GM19240 (cell line): ENCODE measurements at regions not wholly inside any gene's neighbourhood (a gene's known extent, or its start where the extent isn't known, plus 50 kb on each side); places are given as distances from the start of the nearest gene placed in this dataset.
"Not testable (repeated sequence)": the region's sequence is repeated elsewhere in the genome, so short reads cannot be mapped to it uniquely, and the experiment has no call there.

ENCODE experiments used
- DNase-seq: peaks from one replicate; pipeline ENCODE4 v3.0.0; 2011; ENCODE audit warnings: low spot score; ENCODE audit not compliant: insufficient read length

GRCh38 chr1:65527190-65527589 lies 106.7 kb downstream of the LEPR start:
- DNase-seq: no peak

GRCh38 chr1:65527707-65528503 lies 107.4 kb downstream of the LEPR start:
- no peak for DNase-seq

GRCh38 chr1:65531972-65532570 lies 111.6 kb downstream of the LEPR start:
- no peak for DNase-seq

- DNase-seq: no peak
Observed at GRCh38 chr1:65535981-65536380, 115.5 kb downstream of the LEPR start.

- no peak for DNase-seq
Observed at GRCh38 chr1:65538086-65538485, 117.6 kb downstream of the LEPR start.

- DNase-seq: no peak
Observed at GRCh38 chr1:65538664-65539063, 118.2 kb downstream of the LEPR start.

GRCh38 chr1:65539266-65540131 lies 119.0 kb downstream of the LEPR start:
- no peak for DNase-seq

- no peak for DNase-seq
Observed at GRCh38 chr1:65541161-65541560, 120.7 kb downstream of the LEPR start.

GRCh38 chr1:65541865-65542264 lies 121.4 kb downstream of the LEPR start:
- DNase-seq: no peak

GRCh38 chr1:65542592-65542991 lies 122.1 kb downstream of the LEPR start:
- not testable (repeated sequence) for DNase-seq

GRCh38 chr1:65550306-65551010 lies 130.0 kb downstream of the LEPR start:
- DNase-seq: not testable (repeated sequence)

GRCh38 chr1:65552484-65552883 lies 132.0 kb downstream of the LEPR start:
- not testable (repeated sequence) for DNase-seq

- not testable (repeated sequence) for DNase-seq
Observed at GRCh38 chr1:65554086-65554764, 133.8 kb downstream of the LEPR start.

- DNase-seq: no peak
Observed at GRCh38 chr1:65554829-65555228, 134.4 kb downstream of the LEPR start.

GRCh38 chr1:65558215-65558614 lies 137.7 kb downstream of the LEPR start:
- no peak for DNase-seq

GRCh38 chr1:65564493-65564892 lies 144.0 kb downstream of the LEPR start:
- DNase-seq: no peak

GRCh38 chr1:65568285-65568684 lies 147.8 kb downstream of the LEPR start:
- DNase-seq: no peak

GRCh38 chr1:65572701-65573421 lies 152.4 kb downstream of the LEPR start:
- no peak for DNase-seq

- DNase-seq: no peak
Observed at GRCh38 chr1:65577278-65577677, 156.8 kb downstream of the LEPR start.

GRCh38 chr1:65577982-65578381 lies 157.5 kb downstream of the LEPR start:
- not testable (repeated sequence) for DNase-seq
